ENCODE measurements at regions not wholly inside any gene's neighbourhood (a gene's known extent, or its start where the extent isn't known, plus 50 kb on each side); places are given as distances from the start of the nearest gene placed in this dataset.

GRCh38 chr2:234640657-234641056 lies 143.8 kb upstream of the ARL4C start:
- no peak for DNase-seq (ENCODE audit: low spot score)

GRCh38 chr2:234638966-234639365 lies 142.1 kb upstream of the ARL4C start:
- no peak for DNase-seq (ENCODE audit: low spot score)

GRCh38 chr2:234635284-234635683 lies 138.4 kb upstream of the ARL4C start:
- DNase-seq (ENCODE audit: low spot score), result no peak

- no peak for DNase-seq (ENCODE audit: low spot score)
Observed at GRCh38 chr2:234633581-234634230, 136.8 kb upstream of the ARL4C start.

- peak; percentile 66 for DNase-seq (ENCODE audit: low spot score)
Observed at GRCh38 chr2:234632527-234633391, 135.9 kb upstream of the ARL4C start.

GRCh38 chr2:234631646-234632514 lies 135.0 kb upstream of the ARL4C start:
- no peak for DNase-seq (ENCODE audit: low spot score)

GRCh38 chr2:234630801-234631261 lies 133.9 kb upstream of the ARL4C start:
- DNase-seq (ENCODE audit: low spot score), result no peak

GRCh38 chr2:234629596-234629995 lies 132.7 kb upstream of the ARL4C start:
- no peak for DNase-seq (ENCODE audit: low spot score)

GRCh38 chr2:234628953-234629352 lies 132.1 kb upstream of the ARL4C start:
- DNase-seq (ENCODE audit: low spot score), result no peak

- DNase-seq (ENCODE audit: low spot score), result no peak
Observed at GRCh38 chr2:234627308-234627707, 130.4 kb upstream of the ARL4C start.

GRCh38 chr2:234626566-234627130 lies 129.8 kb upstream of the ARL4C start:
- no peak for DNase-seq (ENCODE audit: low spot score)

- no peak for DNase-seq (ENCODE audit: low spot score)
Observed at GRCh38 chr2:234625626-234626250, 128.9 kb upstream of the ARL4C start.

- no peak for DNase-seq (ENCODE audit: low spot score)
Observed at GRCh38 chr2:234623521-234623991, 126.7 kb upstream of the ARL4C start.

GRCh38 chr2:234621120-234621519 lies 124.2 kb upstream of the ARL4C start:
- DNase-seq (ENCODE audit: low spot score), result no peak

GRCh38 chr2:234620018-234620417 lies 123.1 kb upstream of the ARL4C start:
- DNase-seq (ENCODE audit: low spot score), result no peak

- no peak for DNase-seq (ENCODE audit: low spot score)
Observed at GRCh38 chr2:234615643-234616356, 118.9 kb upstream of the ARL4C start.

- no peak for DNase-seq (ENCODE audit: low spot score)
Observed at GRCh38 chr2:234611209-234611608, 114.3 kb upstream of the ARL4C start.

- DNase-seq (ENCODE audit: low spot score), result no peak
Observed at GRCh38 chr2:234608946-234609345, 112.1 kb upstream of the ARL4C start.

- DNase-seq (ENCODE audit: low spot score), result no peak
Observed at GRCh38 chr2:234607691-234608090, 110.8 kb upstream of the ARL4C start.

- no peak for DNase-seq (ENCODE audit: low spot score)
Observed at GRCh38 chr2:234606896-234607295, 110.0 kb upstream of the ARL4C start.

GRCh38 chr2:234603619-234604018 lies 106.7 kb upstream of the ARL4C start:
- DNase-seq (ENCODE audit: low spot score), result no peak

Measured in AG08396 (cell line).